GM19035 (cell line): ENCODE measurements at regions not wholly inside any gene's neighbourhood (a gene's known extent, or its start where the extent isn't known, plus 50 kb on each side); places are given as distances from the start of the nearest gene placed in this dataset.
"Not testable (repeated sequence)": the region's sequence is repeated elsewhere in the genome, so short reads cannot be mapped to it uniquely, and the experiment has no call there.

Source experiments
- ATAC-seq: cut with Tn5 transposase; IDR thresholded peaks from one replicate; pipeline ENCODE4 v1.9.1; 2021; ENCODE audit not compliant: unreplicated experiment

- ATAC-seq, result no peak
Observed at GRCh38 chr5:157963244-157963643, 104.3 kb upstream of the CLINT1 start.

- ATAC-seq, result not testable (repeated sequence)
Observed at GRCh38 chr5:157962686-157963085, 103.7 kb upstream of the CLINT1 start.

GRCh38 chr5:157961896-157962590 is 103.1 kb upstream of the CLINT1 start:
- ATAC-seq, result no peak

- ATAC-seq, result no peak
Observed at GRCh38 chr5:157961176-157961575, 102.2 kb upstream of the CLINT1 start.

GRCh38 chr5:157959370-157959769 is 100.4 kb upstream of the CLINT1 start:
- no peak for ATAC-seq

- ATAC-seq, result no peak
Observed at GRCh38 chr5:157956271-157956885, 97.4 kb upstream of the CLINT1 start.

GRCh38 chr5:157955541-157956172 is 96.7 kb upstream of the CLINT1 start:
- no peak for ATAC-seq

- ATAC-seq, result no peak
Observed at GRCh38 chr5:157952374-157952685, 93.4 kb upstream of the CLINT1 start.

GRCh38 chr5:157951673-157952373 is 92.9 kb upstream of the CLINT1 start:
- no peak for ATAC-seq

- ATAC-seq, result no peak
Observed at GRCh38 chr5:157949520-157949919, 90.6 kb upstream of the CLINT1 start.

GRCh38 chr5:157948738-157949410 is 89.9 kb upstream of the CLINT1 start:
- ATAC-seq, result peak; percentile 85

- ATAC-seq, result no peak
Observed at GRCh38 chr5:157947156-157947555, 88.2 kb upstream of the CLINT1 start.

GRCh38 chr5:157945822-157946221 is 86.9 kb upstream of the CLINT1 start:
- not testable (repeated sequence) for ATAC-seq

- no peak for ATAC-seq
Observed at GRCh38 chr5:157944938-157945337, 86.0 kb upstream of the CLINT1 start.

GRCh38 chr5:157944077-157944633 is 85.2 kb upstream of the CLINT1 start:
- ATAC-seq, result no peak

GRCh38 chr5:157942595-157942994 is 83.7 kb upstream of the CLINT1 start:
- no peak for ATAC-seq

- ATAC-seq, result no peak
Observed at GRCh38 chr5:157941616-157942015, 82.7 kb upstream of the CLINT1 start.

- not testable (repeated sequence) for ATAC-seq
Observed at GRCh38 chr5:157938101-157938500, 79.2 kb upstream of the CLINT1 start.

- not testable (repeated sequence) for ATAC-seq
Observed at GRCh38 chr5:157936776-157937501, 78.0 kb upstream of the CLINT1 start.

- no peak for ATAC-seq
Observed at GRCh38 chr5:157934600-157934999, 75.7 kb upstream of the CLINT1 start.
